ENCODE measurements at regions not wholly inside any gene's neighbourhood (a gene's known extent, or its start where the extent isn't known, plus 50 kb on each side); places are given as distances from the start of the nearest gene placed in this dataset.

DNA sequence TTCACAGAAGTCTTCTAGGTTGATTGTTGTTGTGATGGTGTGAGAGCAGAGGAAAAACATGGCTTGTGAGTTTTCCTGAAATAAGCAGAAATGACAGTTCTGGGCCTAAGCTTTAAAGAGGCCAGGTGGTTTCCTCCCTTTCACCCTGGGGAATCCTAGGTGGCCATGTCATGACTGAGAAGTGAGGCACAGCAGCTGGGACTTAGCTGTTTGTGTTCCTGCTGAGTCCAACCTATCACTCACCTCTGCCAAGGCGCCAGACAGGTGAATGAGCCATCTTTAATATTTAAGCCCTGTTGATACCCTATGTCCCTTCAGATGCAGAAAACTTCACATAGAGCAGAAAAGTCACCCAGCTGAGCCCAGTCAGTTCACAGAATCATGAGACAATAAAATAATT is 384.4 kb downstream of the SLC4A3 start:
- TF ChIP-seq EZH2 (IDR thresholded peaks at IDR 0.05; ENCODE audit: insufficient read depth, poor library complexity, severe bottlenecking) (no peak), EZH2phosphoT487 (IDR thresholded peaks at IDR 0.05; ENCODE audit: insufficient read depth, low read depth) (no peak)
